Mesenteric fat pad (tissue), 1 donor: ENCODE measurements at regions not wholly inside any gene's neighbourhood (a gene's known extent, or its start where the extent isn't known, plus 50 kb on each side); places are given as distances from the start of the nearest gene placed in this dataset.
"Not testable (repeated sequence)": the region's sequence is repeated elsewhere in the genome, so short reads cannot be mapped to it uniquely, and the experiment has no call there.

Source experiments
- DNase-seq: peaks from one replicate; pipeline ENCODE4 v3.0.0-alpha.2; 2020; ENCODE audit warnings: low spot score
- donor health status: DM: yes; HTN: yes; CAD: no.

DNA sequence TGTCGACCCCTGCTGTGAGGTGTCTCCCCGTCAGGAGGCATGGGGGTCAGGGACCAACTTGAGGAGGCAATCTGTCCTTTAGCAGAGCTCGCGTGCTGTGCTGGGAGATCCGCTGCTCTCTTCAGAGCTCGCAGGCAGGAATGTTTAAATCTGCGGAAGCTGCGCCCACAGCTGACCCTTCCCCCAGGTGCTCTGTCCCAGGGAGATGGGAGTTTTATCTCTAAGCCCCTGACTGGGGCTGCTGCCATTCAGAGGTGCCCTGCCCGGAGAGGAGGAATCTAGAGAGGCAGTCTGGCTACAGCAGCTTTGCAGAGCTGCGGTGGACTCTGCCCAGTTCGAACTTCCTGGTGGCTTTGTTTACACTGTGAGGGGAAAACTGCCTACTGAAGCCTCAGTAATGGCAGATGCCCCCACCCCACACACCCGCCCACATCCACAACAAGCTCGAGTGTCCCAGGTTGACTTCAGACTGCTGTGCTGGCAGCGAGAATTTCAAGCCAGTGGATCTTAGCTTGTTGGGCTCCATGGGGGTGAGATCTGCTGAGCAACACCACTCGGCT, 133.1 kb downstream of the CENPC start:
- DNase-seq, result not testable (repeated sequence)

DNA sequence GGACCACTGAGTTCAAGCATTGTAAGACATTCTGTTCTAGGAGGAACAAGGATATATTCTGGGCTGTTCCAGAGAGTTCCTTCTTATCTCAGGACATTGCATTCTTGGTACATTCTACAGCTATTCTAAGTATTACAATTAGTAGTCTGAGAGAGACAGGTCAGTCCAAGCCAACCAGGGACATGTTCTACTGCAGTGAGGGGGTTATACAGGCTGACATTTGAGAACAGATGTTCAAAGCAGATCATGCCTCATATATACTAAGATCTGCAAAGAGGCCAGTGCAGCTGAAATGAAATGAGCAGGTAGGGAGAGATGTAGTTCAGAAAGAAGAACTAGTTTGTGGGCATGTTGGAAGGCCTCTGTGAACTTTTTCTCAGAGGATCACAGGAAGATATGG, 142.0 kb downstream of the CENPC start:
- no peak for DNase-seq

DNA sequence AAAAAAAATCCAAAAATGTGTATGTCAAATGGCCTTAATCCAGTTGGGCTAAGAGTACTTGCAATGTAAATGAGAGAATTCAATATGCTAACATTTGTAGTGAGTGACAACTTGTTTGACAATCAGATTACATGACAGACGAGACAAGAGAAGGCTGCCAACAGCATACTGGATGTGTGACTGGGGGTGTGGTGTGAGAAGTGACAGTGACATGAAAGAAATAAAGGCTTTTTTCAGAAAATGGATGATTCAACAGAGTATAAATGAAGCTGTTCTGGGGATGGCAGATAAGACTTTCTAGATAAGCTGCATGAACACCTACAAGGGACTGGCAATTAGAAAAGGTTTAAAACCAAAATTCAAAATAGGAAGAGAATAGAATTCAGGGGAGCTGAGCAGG, 143.4 kb downstream of the CENPC start:
- DNase-seq, result no peak

DNA sequence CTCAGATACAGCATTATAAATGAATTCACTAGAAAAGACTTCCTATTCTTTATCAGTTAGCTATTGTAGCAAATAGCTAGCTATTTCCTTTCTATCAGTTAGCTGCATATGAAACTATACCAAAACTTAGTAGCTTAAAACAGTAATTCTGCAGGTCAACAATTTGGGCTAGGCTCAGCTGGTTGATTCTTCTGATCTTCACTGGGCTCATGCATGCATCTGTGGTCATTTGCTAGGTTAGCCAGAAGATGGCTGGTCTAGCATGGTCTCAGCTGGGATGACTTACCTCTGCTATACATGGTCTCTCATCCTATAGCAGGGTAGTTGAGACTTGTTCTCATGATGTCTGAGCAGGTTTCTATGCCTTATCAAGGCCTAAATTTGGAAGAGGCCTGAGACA, 147.4 kb downstream of the CENPC start:
- DNase-seq, result no peak

DNA sequence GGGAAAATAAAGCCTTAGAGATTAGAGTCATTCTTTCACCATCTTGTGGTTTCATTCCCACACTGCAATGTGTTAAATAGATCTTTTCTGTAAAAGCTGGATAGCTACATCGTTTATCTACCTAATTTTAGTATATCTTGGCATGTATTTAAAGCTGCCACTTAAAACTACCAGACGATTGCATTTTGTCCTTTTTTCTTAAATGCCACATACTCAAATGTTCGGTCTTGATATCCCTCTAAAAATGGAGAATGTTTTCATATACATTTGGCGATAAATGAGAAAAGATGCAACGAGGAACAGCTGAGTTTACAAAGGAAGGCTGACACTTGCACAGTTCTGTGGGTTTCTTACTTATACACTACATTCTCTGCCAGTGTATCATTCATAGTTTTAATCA, 148.3 kb downstream of the CENPC start:
- DNase-seq, result no peak

DNA sequence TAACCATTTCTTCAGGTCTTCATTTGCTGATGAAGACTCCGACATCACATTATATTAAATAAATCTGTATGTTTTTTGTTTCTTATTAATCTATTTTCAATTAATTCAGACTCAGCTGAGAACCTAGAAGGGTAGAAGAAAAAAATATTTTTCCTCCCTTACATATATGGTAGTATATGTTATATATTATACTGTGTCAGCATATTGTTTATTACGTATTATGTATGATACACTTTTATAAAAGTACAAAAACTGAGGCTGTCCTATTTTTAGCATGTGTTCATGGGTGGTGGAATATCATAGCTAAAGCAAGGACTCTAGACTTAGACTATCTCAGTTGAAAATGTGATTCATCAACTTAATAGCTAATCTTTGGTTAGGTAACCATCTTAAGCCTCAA, 149.3 kb downstream of the CENPC start:
- no peak for DNase-seq

DNA sequence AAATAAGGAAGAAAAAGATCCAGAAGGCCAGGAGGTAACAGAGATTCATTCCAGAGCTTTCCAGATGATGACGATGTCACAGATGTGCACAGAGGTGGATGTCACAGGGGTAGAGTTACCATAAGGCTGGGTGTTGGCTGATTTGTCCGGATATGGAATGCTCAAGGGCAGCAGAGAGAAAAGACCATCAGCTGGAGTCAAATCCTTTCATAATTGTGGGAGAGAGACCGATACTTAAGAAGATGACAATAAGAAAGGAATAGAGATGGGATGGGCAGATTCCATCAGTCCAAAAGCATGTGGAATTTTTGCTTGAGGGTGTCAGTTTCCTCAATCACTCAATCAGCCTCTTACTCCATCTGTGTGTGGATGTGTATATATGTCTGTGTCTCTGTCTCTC, 150.4 kb downstream of the CENPC start:
- DNase-seq, result no peak

DNA sequence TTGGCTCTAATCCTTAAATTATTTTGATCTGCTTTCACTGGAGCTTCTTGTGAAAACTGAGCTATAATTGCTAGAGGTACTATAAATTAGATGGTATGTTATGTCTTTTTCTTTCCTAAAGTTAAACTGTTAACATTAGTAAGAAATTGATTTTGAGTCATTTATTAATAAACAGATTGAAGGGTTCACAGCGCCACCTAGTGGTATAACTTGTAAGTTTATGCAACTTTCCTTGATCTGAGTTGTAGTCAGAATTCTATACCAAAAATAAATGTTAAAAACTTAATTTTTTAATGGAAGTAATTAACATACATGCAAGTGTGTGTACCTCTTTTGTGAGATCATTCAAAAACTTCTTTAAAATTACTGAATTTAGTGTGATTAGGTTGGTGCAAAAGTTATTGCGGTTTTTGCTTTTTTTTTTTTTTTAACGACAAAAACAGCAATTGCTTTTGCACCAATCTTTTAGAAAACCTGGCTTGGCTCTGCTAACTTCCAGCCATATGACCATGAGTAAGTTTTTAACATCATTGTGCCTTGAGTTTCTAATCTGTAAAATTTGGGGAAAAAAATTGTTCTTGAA, 151.5 kb downstream of the CENPC start:
- no peak for DNase-seq

DNA sequence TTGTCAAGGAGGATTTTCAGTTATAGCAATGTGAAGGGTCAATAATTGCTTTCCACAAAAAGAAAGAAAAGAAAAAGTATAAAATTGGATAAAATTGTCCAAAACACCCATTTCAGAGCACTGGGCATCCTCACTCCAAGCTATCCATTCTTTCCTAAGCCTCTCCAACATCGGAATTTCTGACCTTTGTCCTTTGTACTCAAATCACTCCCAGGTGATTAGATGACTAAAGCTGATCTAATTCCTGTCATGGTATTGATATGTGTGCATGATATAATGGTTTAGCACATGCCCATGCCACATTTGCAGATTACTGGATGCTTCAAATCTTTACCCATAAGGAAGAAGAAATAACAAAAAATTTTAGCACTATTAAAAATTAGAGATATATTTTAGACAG, 152.3 kb downstream of the CENPC start:
- no peak for DNase-seq

DNA sequence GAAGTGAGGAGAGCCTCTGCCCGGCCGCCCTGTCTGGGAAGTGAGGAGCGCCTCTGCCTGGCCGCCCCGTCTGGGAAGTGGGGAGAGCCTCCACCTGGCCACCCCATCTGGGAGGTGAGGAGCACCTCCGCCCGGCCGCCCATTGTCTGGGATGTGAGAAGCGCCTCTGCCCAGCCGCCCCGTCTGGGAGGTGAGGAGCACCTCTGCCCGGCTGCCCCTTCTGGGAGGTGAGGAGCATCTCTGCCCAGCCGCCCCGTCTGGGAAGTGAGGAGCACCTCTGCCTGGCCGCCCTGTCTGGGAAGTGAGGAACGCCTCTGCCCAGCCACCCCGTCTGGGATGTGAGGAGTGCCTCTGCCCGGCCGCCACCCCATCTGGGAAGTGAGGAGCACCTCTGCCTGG, 163.9 kb downstream of the CENPC start:
- DNase-seq, result not testable (repeated sequence)

DNA sequence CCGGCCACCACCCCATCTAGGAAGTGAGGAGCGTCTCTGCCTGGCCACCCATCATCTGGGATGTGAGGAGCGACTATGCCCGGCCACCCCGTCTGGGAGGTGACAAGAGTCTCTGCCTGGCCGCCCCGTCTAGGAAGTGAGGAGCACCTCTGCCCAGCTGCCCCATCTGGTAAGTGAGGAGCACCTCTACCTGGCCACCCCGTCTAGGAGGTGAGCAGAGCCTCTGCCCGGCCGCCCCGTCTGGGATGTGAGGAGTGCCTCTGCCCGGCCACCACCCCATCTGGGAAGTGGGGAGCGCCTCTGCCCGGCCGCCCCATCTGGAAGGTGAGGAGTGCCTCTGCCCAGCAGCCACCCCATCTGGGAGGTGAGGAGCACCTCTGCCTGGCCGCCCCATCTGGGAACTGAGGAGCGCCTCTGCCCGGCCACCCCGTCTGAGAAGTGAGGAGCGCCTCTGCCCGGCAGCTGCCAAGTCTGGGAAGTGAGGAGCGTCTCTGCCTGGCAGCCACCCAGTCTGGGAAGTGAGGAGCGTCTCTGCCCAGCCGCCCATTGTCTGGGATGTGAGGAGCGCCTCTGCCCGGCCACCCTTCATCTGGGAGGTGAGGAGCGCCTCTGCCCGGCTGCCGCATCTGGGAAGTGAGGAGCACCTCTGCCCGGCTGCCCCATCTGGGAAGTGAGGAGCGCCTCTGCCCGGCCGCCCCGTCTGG, 164.4 kb downstream of the CENPC start:
- DNase-seq, result not testable (repeated sequence)

DNA sequence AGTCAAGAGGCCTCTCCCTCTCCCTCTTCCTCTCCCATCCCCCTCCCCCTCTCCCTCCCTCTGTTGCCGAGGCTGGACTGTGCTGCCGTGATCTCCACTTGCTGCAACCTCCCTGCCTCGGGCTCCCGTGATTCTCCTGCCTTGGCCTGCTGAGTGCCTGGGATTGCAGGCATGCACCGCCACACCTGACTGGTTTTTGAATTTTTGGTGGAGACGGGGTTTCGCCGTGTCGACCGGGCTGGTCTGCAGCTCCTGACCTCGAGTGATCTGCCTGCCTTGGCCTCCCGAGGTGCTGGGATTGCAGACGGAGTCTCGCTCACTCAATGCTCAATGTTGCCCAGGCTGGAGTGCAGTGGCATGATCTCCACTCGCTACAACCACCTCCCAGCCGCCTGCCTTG, 165.1 kb downstream of the CENPC start:
- no peak for DNase-seq

DNA sequence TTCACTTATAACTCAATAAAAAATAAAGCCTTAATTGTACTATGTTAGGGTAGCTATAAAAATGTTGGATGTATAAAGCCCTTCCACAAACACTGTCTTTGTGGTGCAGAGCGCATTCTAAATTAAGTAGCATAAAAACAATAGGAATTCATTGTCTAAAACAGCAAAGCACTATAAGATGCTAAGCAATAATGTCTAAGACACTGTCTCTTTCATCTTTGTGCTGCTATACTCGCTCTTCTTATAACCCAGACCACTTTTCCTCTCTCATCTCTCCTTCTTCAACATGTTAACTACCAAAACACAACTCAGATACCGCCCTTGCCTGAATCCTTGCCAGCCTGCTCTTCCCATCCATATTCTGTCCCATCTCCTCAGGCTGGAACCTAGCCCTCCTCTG, 170.0 kb downstream of the CENPC start:
- DNase-seq, result no peak

DNA sequence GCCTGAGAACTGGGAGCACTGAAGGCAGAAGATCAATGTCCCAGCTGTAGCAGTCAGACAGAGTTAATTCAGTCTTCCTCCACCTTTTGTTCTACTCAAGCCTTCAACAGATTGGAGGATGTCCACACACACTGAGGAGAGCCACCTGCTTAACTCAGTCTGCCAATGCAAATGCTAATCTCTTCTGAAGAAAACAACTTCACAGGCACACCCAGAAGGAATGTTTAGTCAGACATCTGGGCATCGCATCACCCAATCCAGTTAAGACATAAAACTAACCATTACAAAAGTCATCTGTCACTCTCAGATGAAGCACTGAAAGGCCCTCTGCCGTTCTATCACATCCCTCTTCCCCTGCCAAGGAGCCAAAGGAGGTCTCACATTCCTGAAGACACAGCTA, 173.7 kb downstream of the CENPC start:
- no peak for DNase-seq

DNA sequence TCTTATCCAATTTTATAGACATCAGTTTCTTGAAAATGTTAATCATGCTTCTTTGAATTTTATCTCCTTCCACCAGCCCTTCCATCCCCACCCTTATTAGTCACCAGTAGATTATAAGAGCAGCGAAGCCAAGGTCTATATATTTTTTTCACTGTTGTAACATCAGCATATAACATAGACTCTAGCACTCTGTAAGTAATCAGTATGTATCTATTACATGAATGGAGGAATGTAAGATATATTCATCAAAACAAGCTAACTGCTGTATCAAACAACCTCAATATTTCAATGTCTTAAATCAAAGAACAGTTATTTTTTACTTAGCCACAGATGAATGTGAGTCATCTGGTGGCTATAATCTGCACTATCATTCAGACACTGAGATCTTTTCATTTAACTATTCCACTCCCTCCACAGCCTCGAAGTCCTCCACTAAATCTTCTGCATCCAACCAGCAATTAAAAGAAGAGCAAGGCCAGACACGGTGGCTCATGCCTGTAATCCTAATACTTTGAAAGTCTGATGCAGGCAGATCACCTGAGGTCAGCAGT, 178.9 kb downstream of the CENPC start:
- no peak for DNase-seq

DNA sequence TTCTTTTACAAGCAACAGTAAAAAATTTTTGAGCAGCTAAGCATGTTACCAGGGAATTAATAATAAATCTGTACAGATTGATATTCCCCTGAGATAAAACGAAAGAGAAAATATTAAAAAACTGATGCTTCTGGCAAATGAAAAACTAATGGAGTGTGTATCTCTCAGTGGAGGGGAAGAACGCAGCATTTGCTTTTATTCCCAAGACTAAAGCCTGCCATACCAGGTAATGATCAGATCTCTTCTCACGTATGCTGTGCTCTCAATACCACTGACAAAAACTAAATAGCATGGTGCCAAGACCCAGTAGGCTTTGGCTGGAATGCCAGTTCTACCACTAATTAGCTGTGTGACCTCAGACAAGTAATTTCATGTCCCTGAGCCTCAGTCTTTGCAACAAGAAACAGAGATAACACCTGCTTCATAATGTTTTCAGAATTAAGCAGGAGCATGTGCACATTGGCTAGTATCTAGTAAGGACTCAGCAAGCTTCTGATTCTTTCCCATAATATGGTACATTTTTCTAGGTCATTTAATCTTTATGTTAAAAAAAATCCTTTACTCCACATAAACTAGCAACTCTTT, 179.6 kb downstream of the CENPC start:
- DNase-seq, result no peak

DNA sequence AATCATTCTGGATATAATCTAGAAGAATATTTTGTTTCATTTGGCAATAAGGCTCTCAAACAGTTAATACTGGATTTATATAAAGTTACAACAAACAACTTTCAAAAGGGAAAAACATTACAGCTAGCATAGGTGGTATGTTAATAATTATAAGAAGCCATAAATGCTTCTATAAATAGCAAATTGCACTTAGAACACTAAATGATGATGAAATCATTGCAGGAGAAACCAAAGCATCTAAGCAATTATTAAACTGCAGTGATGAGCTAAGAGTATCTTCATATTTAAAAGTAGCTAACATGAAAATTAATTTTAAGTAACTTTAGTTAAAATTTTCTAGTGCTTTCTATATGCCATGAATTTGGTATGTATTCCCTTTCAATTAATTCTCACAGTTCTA, 189.5 kb downstream of the CENPC start:
- DNase-seq, result no peak

DNA sequence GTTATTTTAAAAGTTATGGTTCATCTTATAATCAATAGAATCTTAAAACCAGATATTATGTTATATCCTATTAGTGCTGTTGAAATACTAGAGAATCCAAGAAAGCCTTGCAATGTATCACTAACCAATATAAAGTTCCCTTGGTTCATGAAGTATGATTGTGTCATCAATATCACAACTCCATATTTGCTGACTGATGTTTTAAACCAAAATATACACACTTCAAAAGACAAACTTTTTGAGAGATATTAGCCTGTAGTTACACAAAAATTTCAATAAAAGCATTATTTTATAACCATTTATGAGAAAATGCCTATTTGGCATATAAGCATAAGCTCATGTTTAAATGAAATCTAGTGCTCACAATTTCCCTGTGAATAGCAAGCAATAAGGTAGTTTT, 198.6 kb downstream of the CENPC start:
- DNase-seq, result no peak

DNA sequence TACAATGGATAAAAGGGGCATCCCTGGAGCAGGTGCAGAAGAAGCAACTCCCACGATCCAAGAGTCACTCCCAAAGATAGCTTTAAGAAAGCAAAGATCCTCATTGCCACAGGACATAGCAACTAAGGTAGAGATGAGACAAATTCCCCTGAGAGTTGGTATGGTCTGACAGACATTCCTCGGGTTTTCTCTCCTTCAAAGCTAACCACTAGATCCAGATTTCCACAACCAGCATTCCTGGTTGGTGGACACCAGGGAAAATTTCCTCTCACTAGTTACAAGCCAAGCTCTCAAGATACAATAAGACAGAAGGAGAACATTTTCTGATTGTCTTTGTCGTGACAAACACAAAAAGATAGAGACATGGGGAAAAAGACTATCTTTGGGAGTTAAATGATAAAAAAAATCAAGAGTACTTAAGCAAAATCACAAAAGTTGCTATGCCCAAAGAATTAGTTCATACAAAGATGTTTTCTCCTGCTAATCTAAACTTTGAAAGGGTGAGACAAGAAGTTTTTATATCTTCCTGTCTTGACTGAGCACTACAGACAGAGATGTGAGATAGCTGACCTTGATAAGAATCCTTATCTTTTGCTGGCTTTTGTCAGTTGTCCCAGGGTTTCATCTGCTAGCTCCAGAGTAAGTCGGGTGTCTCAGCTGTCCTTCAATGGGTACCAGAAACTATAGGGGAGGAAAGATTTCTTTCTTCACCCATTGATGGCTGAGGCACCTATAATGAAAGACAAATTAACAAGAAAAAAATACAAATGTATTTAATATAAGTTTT, 200.5 kb downstream of the CENPC start:
- no peak for DNase-seq

DNA sequence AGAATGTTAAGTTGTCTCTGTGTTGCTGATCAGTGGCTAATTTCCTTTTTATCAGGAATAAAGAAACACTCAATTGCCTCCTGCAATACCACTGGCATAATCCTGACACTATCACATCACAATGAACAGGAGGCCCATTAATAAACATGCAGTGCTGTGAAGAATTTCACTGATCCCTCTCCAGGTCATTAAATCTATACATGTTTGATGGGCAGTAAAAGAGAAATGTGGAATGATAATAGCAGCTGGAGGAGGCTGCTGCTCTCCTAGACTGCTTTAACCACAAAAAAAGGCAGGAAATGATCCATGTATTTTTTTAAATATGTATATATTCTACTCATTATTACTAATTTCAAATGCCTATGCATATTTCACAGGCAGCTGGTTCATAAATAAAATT, 202.1 kb downstream of the CENPC start:
- DNase-seq, result no peak

DNA sequence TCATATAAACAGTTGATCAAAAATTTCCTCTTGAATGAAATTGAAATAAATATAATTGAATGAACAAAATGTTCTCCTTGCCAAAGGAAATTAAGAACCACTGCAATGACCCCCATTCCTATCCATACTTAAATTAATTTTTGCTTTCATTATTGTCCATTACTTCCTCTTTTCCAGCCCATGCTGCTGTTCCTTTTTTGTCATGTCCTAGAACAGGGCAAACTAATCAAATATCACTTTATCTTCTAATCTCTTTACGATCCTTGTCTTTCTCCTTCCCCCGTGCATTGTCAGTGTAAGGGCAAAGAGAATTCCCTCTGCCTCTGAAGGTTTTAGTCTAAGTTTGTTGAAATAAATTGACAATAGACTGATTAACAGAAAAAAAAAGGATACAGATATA, 203.0 kb downstream of the CENPC start:
- DNase-seq, result no peak

DNA sequence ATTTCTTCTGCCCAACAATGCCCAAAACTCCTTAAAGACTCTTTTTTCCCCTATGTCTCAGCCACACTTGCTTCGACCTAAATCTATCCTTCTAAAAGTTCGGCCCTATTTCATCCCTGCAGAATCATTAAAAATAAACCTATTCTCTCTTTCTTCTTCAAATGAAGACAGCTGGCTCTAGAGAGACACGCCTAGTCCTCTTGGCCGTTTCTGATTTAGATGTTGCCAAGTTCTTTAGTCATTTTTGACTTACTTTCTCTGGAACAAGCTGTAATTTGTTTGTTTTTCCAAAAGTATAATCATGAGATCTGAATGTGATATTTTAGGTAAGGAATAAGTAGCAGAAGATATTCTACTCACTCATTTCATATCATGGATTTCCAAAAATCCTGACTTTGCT, 211.6 kb downstream of the CENPC start:
- no peak for DNase-seq
